Mesothelial cell of epicardium (in vitro differentiated cells): ENCODE measurements at regions not wholly inside any gene's neighbourhood (a gene's known extent, or its start where the extent isn't known, plus 50 kb on each side); places are given as distances from the start of the nearest gene placed in this dataset.
"Not testable (repeated sequence)": the region's sequence is repeated elsewhere in the genome, so short reads cannot be mapped to it uniquely, and the experiment has no call there.

ENCODE experiments used
- DNase-seq, 2 experiments: peaks; one replicate each; pipeline ENCODE4 v3.0.0; 2021; ENCODE audit warnings: low spot score in 2 of 2; ENCODE audit not compliant: unreplicated experiment in 2 of 2
- H3K27ac Mint-ChIP-seq: 2 replicates; pipeline ENCODE4 v1.8.0; 2021; ENCODE audit warnings: mixed read lengths
- H3K27me3 Mint-ChIP-seq: 2 replicates; pipeline ENCODE4 v1.8.0; 2021; ENCODE audit warnings: low read depth, mixed read lengths
- H3K36me3 Mint-ChIP-seq: 2 replicates; pipeline ENCODE4 v1.8.0; 2021; ENCODE audit warnings: mixed read lengths
- H3K4me1 Mint-ChIP-seq: 2 replicates; pipeline ENCODE4 v1.8.0; 2021; ENCODE audit warnings: mixed read lengths
- H3K4me3 Mint-ChIP-seq: 2 replicates; pipeline ENCODE4 v1.8.0; 2021; ENCODE audit warnings: mild to moderate bottlenecking, moderate library complexity, mixed read lengths
- H3K9me3 Mint-ChIP-seq: 2 replicates; pipeline ENCODE4 v1.8.0; 2021; ENCODE audit warnings: mixed read lengths
- TF ChIP-seq, protein P1 (sequence below): fragments of 200-600 bp; sonication (generic); IDR thresholded peaks from one replicate; pipeline ENCODE4 v1.5.0; 2021; ENCODE audit warnings: antibody characterized with exemption; ENCODE audit not compliant: unreplicated experiment

DNA sequence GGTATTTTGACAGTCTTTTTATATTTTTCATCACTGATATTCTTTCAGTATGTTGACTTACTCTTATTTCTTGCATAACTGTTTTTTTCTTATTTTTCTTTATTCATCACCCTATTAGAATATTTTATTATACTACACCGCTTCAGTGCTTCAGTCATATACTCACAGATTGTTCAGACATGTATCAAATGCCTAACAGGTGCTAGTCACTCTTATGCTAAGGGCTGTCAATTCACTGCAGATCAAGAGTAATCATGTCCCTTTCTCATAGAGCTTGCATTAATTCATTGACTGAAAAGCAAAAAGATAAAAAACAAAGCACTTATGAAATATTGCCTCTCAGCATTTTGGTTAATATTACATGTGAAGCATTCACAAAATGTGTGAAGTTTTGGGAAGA is 1435.6 kb downstream of the STIM2 start:
- Mint-ChIP-seq H3K27ac (no peak overlapping the region), H3K36me3 (no peaks in the 10 kb centered on the region), H3K4me3 (no peak overlapping the region), H3K27me3 (no peaks in the 10 kb centered on the region), H3K4me1 (no peaks in the 10 kb centered on the region), H3K9me3 (peaks cover 54% of the 10 kb centered on the region)
- TF ChIP-seq, protein P1, sequence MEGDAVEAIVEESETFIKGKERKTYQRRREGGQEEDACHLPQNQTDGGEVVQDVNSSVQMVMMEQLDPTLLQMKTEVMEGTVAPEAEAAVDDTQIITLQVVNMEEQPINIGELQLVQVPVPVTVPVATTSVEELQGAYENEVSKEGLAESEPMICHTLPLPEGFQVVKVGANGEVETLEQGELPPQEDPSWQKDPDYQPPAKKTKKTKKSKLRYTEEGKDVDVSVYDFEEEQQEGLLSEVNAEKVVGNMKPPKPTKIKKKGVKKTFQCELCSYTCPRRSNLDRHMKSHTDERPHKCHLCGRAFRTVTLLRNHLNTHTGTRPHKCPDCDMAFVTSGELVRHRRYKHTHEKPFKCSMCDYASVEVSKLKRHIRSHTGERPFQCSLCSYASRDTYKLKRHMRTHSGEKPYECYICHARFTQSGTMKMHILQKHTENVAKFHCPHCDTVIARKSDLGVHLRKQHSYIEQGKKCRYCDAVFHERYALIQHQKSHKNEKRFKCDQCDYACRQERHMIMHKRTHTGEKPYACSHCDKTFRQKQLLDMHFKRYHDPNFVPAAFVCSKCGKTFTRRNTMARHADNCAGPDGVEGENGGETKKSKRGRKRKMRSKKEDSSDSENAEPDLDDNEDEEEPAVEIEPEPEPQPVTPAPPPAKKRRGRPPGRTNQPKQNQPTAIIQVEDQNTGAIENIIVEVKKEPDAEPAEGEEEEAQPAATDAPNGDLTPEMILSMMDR = no peak
- no peak for DNase-seq

GRCh38 chr4:28310926-28311325 is 1450.3 kb downstream of the STIM2 start:
- Mint-ChIP-seq H3K27me3 (no peaks in the 10 kb centered on the region), H3K4me3 (no peak overlapping the region), H3K4me1 (no peaks in the 10 kb centered on the region), H3K9me3 (peaks cover 3% of the 10 kb centered on the region), H3K27ac (no peak overlapping the region), H3K36me3 (no peaks in the 10 kb centered on the region)
- TF ChIP-seq, protein P1 = no peak
- DNase-seq = no peak

DNA sequence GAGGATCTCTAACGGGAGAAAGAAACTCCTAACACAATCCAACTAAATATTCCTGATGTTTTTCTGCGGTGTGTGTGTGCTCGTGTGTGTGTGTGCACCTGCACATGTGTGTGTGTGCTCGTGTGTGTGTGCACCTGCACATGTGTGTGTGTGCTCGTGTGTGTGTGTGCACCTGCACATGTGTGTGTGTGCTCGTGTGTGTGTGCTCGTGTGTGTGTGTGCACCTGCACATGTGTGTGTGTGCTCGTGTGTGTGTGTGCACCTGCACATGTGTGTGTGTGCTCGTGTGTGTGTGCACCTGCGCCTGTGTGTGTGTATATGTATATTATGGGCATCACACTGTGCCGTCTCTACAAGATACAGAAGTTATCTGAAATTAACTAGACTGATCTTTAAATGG is 1451.9 kb downstream of the STIM2 start:
- not testable (repeated sequence) for H3K27ac Mint-ChIP-seq, H3K27me3 Mint-ChIP-seq, DNase-seq, H3K36me3 Mint-ChIP-seq, H3K9me3 Mint-ChIP-seq, H3K4me3 Mint-ChIP-seq, H3K4me1 Mint-ChIP-seq

GRCh38 chr4:28313729-28314713 is 1453.4 kb downstream of the STIM2 start:
- Mint-ChIP-seq H3K36me3 (no peaks in the 10 kb centered on the region), H3K4me3 (no peak overlapping the region), H3K27me3 (no peaks in the 10 kb centered on the region), H3K9me3 (peaks cover 3% of the 10 kb centered on the region), H3K4me1 (no peaks in the 10 kb centered on the region), H3K27ac (no peak overlapping the region)
- TF ChIP-seq, protein P1 = no peak
- DNase-seq = no peak

DNA sequence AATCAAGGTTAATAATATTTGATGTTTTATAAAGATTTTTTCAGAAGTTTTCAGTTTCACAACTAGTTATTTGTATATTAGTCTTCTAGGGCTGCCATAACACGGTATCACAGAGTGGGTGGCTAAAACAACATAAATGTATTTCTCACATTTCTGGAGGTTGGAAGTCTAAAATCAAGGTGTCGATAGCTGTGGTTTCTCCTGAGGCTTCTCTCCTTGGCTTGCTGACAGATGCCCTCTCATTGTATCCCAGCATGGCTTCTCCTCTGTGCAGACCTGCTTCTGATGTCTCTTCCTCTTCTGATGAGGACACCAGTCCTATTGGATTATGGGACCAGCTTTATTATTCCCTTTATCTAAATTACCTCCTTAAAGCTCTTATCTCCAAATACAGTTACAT is 1456.6 kb downstream of the STIM2 start:
- TF ChIP-seq, protein P1 = no peak
- DNase-seq = no peak

DNA sequence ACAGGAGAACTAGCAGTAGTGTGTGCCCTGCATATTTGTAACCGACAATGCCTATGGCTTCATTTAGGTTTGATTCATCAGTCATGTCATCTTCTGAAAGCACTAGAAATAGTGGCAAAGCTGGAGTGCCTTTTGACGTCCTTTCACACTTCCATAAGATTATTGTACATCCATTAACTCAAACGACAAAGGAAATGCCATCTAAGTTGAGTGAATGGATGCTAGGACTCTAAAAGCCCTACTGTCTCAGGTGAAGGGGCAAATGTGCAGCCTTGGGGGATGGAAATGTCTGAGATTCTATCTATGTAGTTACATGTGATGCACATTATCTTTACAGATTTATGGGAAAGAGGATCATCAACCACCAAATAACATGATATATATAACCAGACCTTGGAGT is 1473.6 kb downstream of the STIM2 start:
- Mint-ChIP-seq H3K36me3 (no peaks in the 10 kb centered on the region), H3K4me3 (no peak overlapping the region)
- TF ChIP-seq, protein P1 = no peak

More for the DNA sequence above, 1456.6 kb downstream of the STIM2 start:
- Mint-ChIP-seq H3K9me3 (no peaks in the 10 kb centered on the region), H3K4me1 (no peaks in the 10 kb centered on the region), H3K27me3 (no peaks in the 10 kb centered on the region), H3K27ac (no peak overlapping the region), H3K4me3 (no peak overlapping the region), H3K36me3 (no peaks in the 10 kb centered on the region)

More for the DNA sequence above, 1473.6 kb downstream of the STIM2 start:
- no peak overlapping the region for H3K27ac Mint-ChIP-seq
- H3K9me3 Mint-ChIP-seq = peaks cover 4% of the 10 kb centered on the region
- DNase-seq = no peak
- H3K27me3 Mint-ChIP-seq = no peaks in the 10 kb centered on the region
- peaks cover 2% of the 10 kb centered on the region for H3K4me1 Mint-ChIP-seq
